PC-3 (cell line): ENCODE measurements at regions not wholly inside any gene's neighbourhood (a gene's known extent, or its start where the extent isn't known, plus 50 kb on each side); places are given as distances from the start of the nearest gene placed in this dataset.
A peak's percentile ranks its signal among the peaks of the same experiment; 100 is the strongest.
"Not testable (repeated sequence)": the region's sequence is repeated elsewhere in the genome, so short reads cannot be mapped to it uniquely, and the experiment has no call there.

Experiments used
- ATAC-seq: fragments of 200-7000 bp; cut with Tn5 transposase; 2 replicates; pipeline ENCODE4 v1.9.1; 2020; ENCODE audit warnings: mild to moderate bottlenecking, moderate library complexity
- BruUV-seq: library from RNA; stranded (reverse); fragments of 400-500 nt; replicated peaks from 2 replicates; lab custom pipeline; 2021; lab: Mats Ljungman, UMichigan
- CTCF ChIA-PET: fragments of 300-600 bp; sonication (Branson Sonifier 250); formaldehyde crosslinking; loops from one replicate; lab custom pipeline; 2022; ENCODE audit warnings: antibody characterized with exemption; lab: Charles Lee
- POLR2A ChIA-PET: fragments of 300-600 bp; sonication (Branson Sonifier 250); formaldehyde crosslinking; loops from one replicate; lab custom pipeline; 2022; ENCODE audit warnings: antibody characterized with exemption; ENCODE audit not compliant: unreplicated experiment; lab: Charles Lee
- DNase-seq: peaks from one replicate; pipeline ENCODE4 v3.0.0-alpha.2; 2015
- H2AFZ ChIP-seq: fragments of 300-600 bp; sonication (generic); 2 replicates; pipeline ENCODE4 v1.6.0; 2016; ENCODE audit warnings: antibody characterized with exemption, low read length
- H3F3A ChIP-seq: fragments of 300-600 bp; sonication (generic); one replicate; pipeline ENCODE4 v1.6.0; 2017; ENCODE audit warnings: antibody characterized with exemption, low read length, control low read depth, mild to moderate bottlenecking; ENCODE audit not compliant: unreplicated experiment
- H3K27ac ChIP-seq: fragments of 300-600 bp; sonication (generic); 2 replicates; pipeline ENCODE4 v1.5.1; 2016; ENCODE audit warnings: mild to moderate bottlenecking, low read length
- H3K27me3 ChIP-seq: fragments of 300-600 bp; sonication (generic); 2 replicates; pipeline ENCODE4 v1.6.1; 2016; ENCODE audit warnings: low read length, mixed read lengths
- H3K36me3 ChIP-seq: fragments of 300-600 bp; sonication (generic); 2 replicates; pipeline ENCODE4 v1.6.1; 2016; ENCODE audit warnings: low read depth, mixed run types, low read length, mixed read lengths
- H3K4me1 ChIP-seq: fragments of 300-600 bp; sonication (generic); 2 replicates; pipeline ENCODE4 v1.5.1; 2016; ENCODE audit warnings: low read length; ENCODE audit not compliant: insufficient read depth
- H3K4me2 ChIP-seq: fragments of 300-600 bp; sonication (generic); 2 replicates; pipeline ENCODE4 v1.6.0; 2016; ENCODE audit warnings: low read length
- H3K4me3 ChIP-seq: fragments of 300-600 bp; sonication (generic); 2 replicates; pipeline ENCODE4 v1.5.1; 2016; ENCODE audit warnings: mild to moderate bottlenecking, low read length, mixed read lengths
- H3K79me2 ChIP-seq: fragments of 300-600 bp; sonication (generic); 2 replicates; pipeline ENCODE4 v1.6.1; 2017; ENCODE audit warnings: low read length, mixed read lengths
- H3K9ac ChIP-seq: fragments of 300-600 bp; sonication (generic); 2 replicates; pipeline ENCODE4 v1.6.0; 2016; ENCODE audit warnings: mild to moderate bottlenecking, low read length
- H3K9me2 ChIP-seq: fragments of 300-600 bp; sonication (generic); replicated peaks from 2 replicates; pipeline ENCODE4 v1.6.1; 2016; ENCODE audit warnings: mixed run types, low read length, mixed read lengths
- H3K9me3 ChIP-seq: fragments of 300-600 bp; sonication (generic); 2 replicates; pipeline ENCODE4 v1.6.1; 2016; ENCODE audit warnings: low read length, mixed read lengths
- H4K20me1 ChIP-seq: fragments of 300-600 bp; sonication (generic); 2 replicates; pipeline ENCODE4 v1.6.1; 2016; ENCODE audit warnings: low read length, mixed read lengths
- CTCF ChIP-seq: fragments of 300-600 bp; sonication (generic); conservative IDR thresholded peaks from 2 replicates; pipeline ENCODE4 v1.5.1; 2017; ENCODE audit warnings: antibody characterized with exemption, low read depth, mild to moderate bottlenecking, low read length
- EZH2 ChIP-seq: fragments of 300-600 bp; sonication (generic); IDR thresholded peaks from one replicate; pipeline ENCODE4 v1.6.1; 2017; ENCODE audit warnings: antibody characterized with exemption, mild to moderate bottlenecking, low read length; ENCODE audit not compliant: unreplicated experiment
- EZH2phosphoT487 ChIP-seq: fragments of 300-600 bp; sonication (generic); IDR thresholded peaks from 2 replicates; pipeline ENCODE4 v1.6.1; 2018; ENCODE audit warnings: mild to moderate bottlenecking, antibody characterized with exemption, low read length, borderline replicate concordance
- intact Hi-C: fragments of 100-400 bp; cut with micrococcal nuclease; formaldehyde crosslinking; loops from 2 replicates; pipeline ENCODE4 v1.9.0; 2023

GRCh38 chr3:80914854-80915253, 846.6 kb downstream of the GBE1 start:
- H3K4me2 ChIP-seq: peak overlapping the region; percentile 38
- no peak overlapping the region for H3K9ac ChIP-seq
- ChIA-PET POLR2A (no interaction called here), CTCF (no interaction called here)
- no peak for TF ChIP-seq EZH2phosphoT487
- H3K4me3 ChIP-seq: no peak overlapping the region
- no peaks in the 10 kb centered on the region for H3K79me2 ChIP-seq
- no peak overlapping the region for H3K27ac ChIP-seq
- ATAC-seq: peak; percentile 100
- intact Hi-C loops: loop anchor here (2.0 to 5.0 kb wide), 2 partner anchors 80 to 128 kb away; no protein-coding TSS in a partner anchor
- peaks cover 8% of the 10 kb centered on the region for H3K4me1 ChIP-seq
- BruUV-seq: no TSS peak
- DNase-seq: peak; percentile 66
- no peaks in the 10 kb centered on the region for H3K9me2 ChIP-seq
- H4K20me1 ChIP-seq: no peaks in the 10 kb centered on the region
- no peaks in the 10 kb centered on the region for H3K27me3 ChIP-seq
- H2AFZ ChIP-seq: 0 out of 2 replicates have a peak overlapping the region, but pooled peaks have one; percentile 33
- H3K36me3 ChIP-seq: no peaks in the 10 kb centered on the region
- H3F3A ChIP-seq: no peaks in the 10 kb centered on the region
- H3K9me3 ChIP-seq: no peaks in the 10 kb centered on the region

GRCh38 chr3:80898211-80898610, 863.2 kb downstream of the GBE1 start:
- Histone ChIP-seq H3K4me3 (no peak overlapping the region), H3K79me2 (no peaks in the 10 kb centered on the region), H3K27ac (no peak overlapping the region), H3F3A (no peaks in the 10 kb centered on the region), H4K20me1 (no peaks in the 10 kb centered on the region), H3K36me3 (no peaks in the 10 kb centered on the region), H3K27me3 (no peaks in the 10 kb centered on the region), H3K9me3 (no peaks in the 10 kb centered on the region), H2AFZ (no peak overlapping the region), H3K4me2 (no peak overlapping the region), H3K9me2 (no peaks in the 10 kb centered on the region), H3K4me1 (no peaks in the 10 kb centered on the region), H3K9ac (no peak overlapping the region)
- POLR2A ChIA-PET: no interaction called here
- CTCF ChIA-PET: no interaction called here
- TF ChIP-seq EZH2phosphoT487: no peak
- no peak for TF ChIP-seq CTCF
- no peak for TF ChIP-seq EZH2
- no TSS peak for BruUV-seq
- ATAC-seq (no peak), DNase-seq (no peak)
- intact Hi-C loops: no loop called here

GRCh38 chr3:80897005-80897404, 864.4 kb downstream of the GBE1 start:
- H3K27me3 ChIP-seq, CTCF ChIA-PET, H3K9me3 ChIP-seq, H3K79me2 ChIP-seq, H4K20me1 ChIP-seq, H2AFZ ChIP-seq, ATAC-seq, POLR2A ChIA-PET, H3F3A ChIP-seq, H3K4me2 ChIP-seq, intact Hi-C loops, BruUV-seq, H3K4me3 ChIP-seq, H3K9me2 ChIP-seq, H3K9ac ChIP-seq, H3K36me3 ChIP-seq, DNase-seq, H3K4me1 ChIP-seq, H3K27ac ChIP-seq: not testable (repeated sequence)

- no peak overlapping the region for H3K27ac ChIP-seq
- no peaks in the 10 kb centered on the region for H4K20me1 ChIP-seq
- H3K4me3 ChIP-seq: no peak overlapping the region
- no peaks in the 10 kb centered on the region for H3K4me1 ChIP-seq
- no peaks in the 10 kb centered on the region for H3K9me2 ChIP-seq
- no peaks in the 10 kb centered on the region for H3K27me3 ChIP-seq
- CTCF ChIA-PET: no interaction called here
- TF ChIP-seq EZH2 (no peak), CTCF (no peak), EZH2phosphoT487 (no peak)
- intact Hi-C loops: no loop called here
- no peaks in the 10 kb centered on the region for H3K79me2 ChIP-seq
- H3K36me3 ChIP-seq: no peaks in the 10 kb centered on the region
- DNase-seq (no peak), ATAC-seq (no peak)
- no peak overlapping the region for H3K9ac ChIP-seq
- no peak overlapping the region for H2AFZ ChIP-seq
- no TSS peak for BruUV-seq
- H3F3A ChIP-seq: no peaks in the 10 kb centered on the region
- H3K9me3 ChIP-seq: no peaks in the 10 kb centered on the region
- H3K4me2 ChIP-seq: no peak overlapping the region
- POLR2A ChIA-PET: no interaction called here
These were observed 870.9 kb downstream of the GBE1 start for GRCh38 chr3:80890571-80890970.
